OCI-LY7 (cell line): ENCODE measurements at regions not wholly inside any gene's neighbourhood (a gene's known extent, or its start where the extent isn't known, plus 50 kb on each side); places are given as distances from the start of the nearest gene placed in this dataset.

Experiments
- BruUV-seq: library from RNA; stranded (reverse); fragments of 400-500 nt; replicated peaks from 2 replicates; lab custom pipeline; 2021; lab: Mats Ljungman, UMichigan
- CTCF ChIA-PET: fragments of 300-600 bp; sonication (Branson Sonifier 250); formaldehyde crosslinking; loops from one replicate; lab custom pipeline; 2022; ENCODE audit warnings: antibody characterized with exemption; ENCODE audit not compliant: unreplicated experiment; lab: Charles Lee
- POLR2A ChIA-PET: fragments of 300-600 bp; sonication (Branson Sonifier 250); formaldehyde crosslinking; loops from one replicate; lab custom pipeline; 2022; ENCODE audit warnings: antibody characterized with exemption; lab: Charles Lee
- DNase-seq: peaks from one replicate; pipeline ENCODE4 v3.0.0-alpha.2; 2015; ENCODE audit warnings: low spot score
- H2AFZ ChIP-seq: fragments of 200-600 bp; sonication (generic), shearing (Covaris generic); 2 replicates; pipeline ENCODE4 v1.6.1; 2014; ENCODE audit warnings: mild to moderate bottlenecking, antibody characterized with exemption, low read length, moderate library complexity
- H3K27ac ChIP-seq: fragments of 200-600 bp; sonication (generic); 2 replicates; pipeline ENCODE4 v1.5.1; 2014; ENCODE audit warnings: mixed run types, low read depth, mild to moderate bottlenecking, moderate library complexity, low read length, inconsistent platforms; ENCODE audit not compliant: poor library complexity, severe bottlenecking
- H3K36me3 ChIP-seq: fragments of 200-600 bp; sonication (generic); 2 replicates; pipeline ENCODE4 v1.6.1; 2014; ENCODE audit warnings: mild to moderate bottlenecking, antibody characterized with exemption, low read length, moderate library complexity, mixed read lengths; ENCODE audit not compliant: insufficient read depth
- H3K4me1 ChIP-seq: fragments of 200-600 bp; sonication (generic); 2 replicates; pipeline ENCODE4 v1.5.1; 2014; ENCODE audit warnings: mild to moderate bottlenecking, low read length; ENCODE audit not compliant: insufficient read depth, poor library complexity, severe bottlenecking
- H3K4me2 ChIP-seq: fragments of 200-600 bp; sonication (generic); 2 replicates; pipeline ENCODE4 v1.6.1; 2014; ENCODE audit warnings: mild to moderate bottlenecking, low read length
- H3K4me3 ChIP-seq: fragments of 200-600 bp; sonication (generic); 2 replicates; pipeline ENCODE4 v1.5.1; 2014; ENCODE audit warnings: mild to moderate bottlenecking, low read depth, low read length; ENCODE audit not compliant: poor library complexity, severe bottlenecking
- H3K79me2 ChIP-seq: fragments of 200-600 bp; sonication (generic); 2 replicates; pipeline ENCODE4 v1.6.1; 2016; ENCODE audit warnings: low read depth, mild to moderate bottlenecking, low read length, moderate library complexity, mixed read lengths; ENCODE audit not compliant: insufficient read depth
- H3K9me2 ChIP-seq: fragments of 200-600 bp; sonication (generic); 2 replicates; pipeline ENCODE4 v1.6.1; 2016; ENCODE audit warnings: mild to moderate bottlenecking, low read length, mixed read lengths; ENCODE audit not compliant: insufficient read depth
- H3K9me3 ChIP-seq: fragments of 200-600 bp; sonication (generic); 2 replicates; pipeline ENCODE4 v1.6.1; 2014; ENCODE audit warnings: mild to moderate bottlenecking, mixed run types, low read length, mixed read lengths
- H4K20me1 ChIP-seq: fragments of 200-600 bp; sonication (generic); 2 replicates; pipeline ENCODE4 v1.6.1; 2014; ENCODE audit warnings: mild to moderate bottlenecking, antibody characterized with exemption, low read length, moderate library complexity, mixed read lengths; ENCODE audit not compliant: insufficient read depth
- EZH2phosphoT487 ChIP-seq: fragments of 200-600 bp; sonication (generic); IDR thresholded peaks from 2 replicates; pipeline ENCODE4 v1.6.1; 2018; ENCODE audit warnings: low read depth, borderline replicate concordance, mild to moderate bottlenecking, mixed run types, antibody characterized with exemption, low read length, moderate library complexity, mixed read lengths
- intact Hi-C: fragments of 100-400 bp; cut with micrococcal nuclease; formaldehyde crosslinking; loops from one replicate; pipeline ENCODE4 v1.10.0; 2022; ENCODE audit not compliant: unreplicated experiment
- TF ChIP-seq, protein P1 (sequence below): fragments of 200-600 bp; sonication (generic); conservative IDR thresholded peaks from 2 replicates; pipeline ENCODE4 v1.5.1; 2014; ENCODE audit warnings: mild to moderate bottlenecking, antibody characterized with exemption, low read length, moderate library complexity, mixed read lengths

DNA sequence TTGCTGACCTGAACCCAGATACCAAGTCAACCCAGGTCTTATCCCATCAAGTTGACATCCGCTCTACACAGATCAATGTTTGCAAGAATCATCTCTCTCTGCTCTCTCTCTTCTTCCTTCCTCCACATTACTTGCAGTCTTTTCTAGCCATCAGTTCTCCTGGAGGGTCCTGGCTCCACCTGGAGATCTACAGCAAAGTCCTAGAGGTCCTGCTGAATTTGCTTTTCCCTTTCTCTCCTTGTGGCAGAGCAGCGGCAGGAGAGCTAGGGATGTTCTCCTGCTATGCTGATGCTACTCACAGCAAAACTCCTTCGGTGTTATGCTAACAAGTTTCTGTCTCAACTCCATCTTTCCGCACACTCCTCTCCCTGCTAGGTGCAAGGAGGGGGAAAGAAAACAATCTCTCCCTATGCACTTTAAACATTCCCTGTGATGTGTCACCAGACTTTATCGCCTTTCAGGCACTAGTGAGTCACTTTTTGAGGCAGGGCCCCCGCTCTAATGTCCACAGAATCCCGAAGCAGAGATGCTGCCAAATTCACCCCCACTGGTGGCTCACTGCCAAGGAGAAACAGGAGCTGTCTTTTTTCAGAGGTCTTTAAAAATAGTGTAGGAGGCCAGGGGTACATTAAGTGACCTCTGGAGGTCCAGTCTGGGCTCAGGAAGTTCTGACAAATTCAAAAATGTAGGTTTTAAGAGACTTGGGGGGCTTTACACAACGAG lies 62.6 kb downstream of the FAM50B start:
- no peak for DNase-seq
- Histone ChIP-seq H3K4me2 (no peak overlapping the region), H3K36me3 (no peaks in the 10 kb centered on the region), H2AFZ (no peak overlapping the region), H4K20me1 (no peaks in the 10 kb centered on the region), H3K9me2 (no peaks in the 10 kb centered on the region), H3K9me3 (no peaks in the 10 kb centered on the region), H3K79me2 (no peaks in the 10 kb centered on the region), H3K27ac (no peak overlapping the region), H3K4me3 (no peak overlapping the region), H3K4me1 (no peaks in the 10 kb centered on the region)
- ChIA-PET POLR2A (no interaction called here), CTCF (no interaction called here)
- no peak for TF ChIP-seq EZH2phosphoT487
- TF ChIP-seq, protein P1, sequence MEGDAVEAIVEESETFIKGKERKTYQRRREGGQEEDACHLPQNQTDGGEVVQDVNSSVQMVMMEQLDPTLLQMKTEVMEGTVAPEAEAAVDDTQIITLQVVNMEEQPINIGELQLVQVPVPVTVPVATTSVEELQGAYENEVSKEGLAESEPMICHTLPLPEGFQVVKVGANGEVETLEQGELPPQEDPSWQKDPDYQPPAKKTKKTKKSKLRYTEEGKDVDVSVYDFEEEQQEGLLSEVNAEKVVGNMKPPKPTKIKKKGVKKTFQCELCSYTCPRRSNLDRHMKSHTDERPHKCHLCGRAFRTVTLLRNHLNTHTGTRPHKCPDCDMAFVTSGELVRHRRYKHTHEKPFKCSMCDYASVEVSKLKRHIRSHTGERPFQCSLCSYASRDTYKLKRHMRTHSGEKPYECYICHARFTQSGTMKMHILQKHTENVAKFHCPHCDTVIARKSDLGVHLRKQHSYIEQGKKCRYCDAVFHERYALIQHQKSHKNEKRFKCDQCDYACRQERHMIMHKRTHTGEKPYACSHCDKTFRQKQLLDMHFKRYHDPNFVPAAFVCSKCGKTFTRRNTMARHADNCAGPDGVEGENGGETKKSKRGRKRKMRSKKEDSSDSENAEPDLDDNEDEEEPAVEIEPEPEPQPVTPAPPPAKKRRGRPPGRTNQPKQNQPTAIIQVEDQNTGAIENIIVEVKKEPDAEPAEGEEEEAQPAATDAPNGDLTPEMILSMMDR, result no peak
- no TSS peak for BruUV-seq
- intact Hi-C loops, result no loop called here

DNA sequence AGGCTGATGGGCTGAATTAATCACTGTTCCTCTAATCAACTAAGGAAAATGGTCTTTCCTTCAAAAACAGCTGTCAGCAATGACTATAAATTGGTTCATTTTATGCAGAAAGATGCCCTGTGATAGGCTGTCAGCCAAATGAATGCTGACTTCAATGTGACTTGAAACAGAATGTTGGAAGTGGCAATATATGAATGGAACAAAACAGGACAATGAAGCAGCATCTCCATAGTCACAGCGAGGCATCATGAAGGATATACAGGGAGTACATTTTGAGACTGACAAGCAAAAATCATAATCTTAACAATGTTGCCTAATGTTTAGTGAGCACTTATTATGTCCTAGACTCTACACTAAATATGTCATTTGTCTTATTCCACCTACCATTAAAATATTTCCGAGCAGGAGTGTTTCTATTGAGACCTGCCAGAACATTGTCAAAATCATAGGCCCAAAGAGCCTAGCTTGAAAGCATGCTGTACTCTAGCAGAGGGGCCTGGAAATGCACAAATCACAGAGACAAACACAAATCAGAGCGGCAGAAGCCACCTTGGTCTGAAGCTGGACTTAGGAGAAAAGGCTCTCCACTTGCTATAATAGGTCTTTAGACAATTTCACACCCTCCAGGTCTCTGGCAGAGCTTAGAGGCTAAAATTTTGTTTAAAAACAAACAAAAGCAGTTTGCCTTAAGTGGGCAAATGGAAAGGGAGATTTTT lies 63.3 kb downstream of the FAM50B start:
- H3K4me3 ChIP-seq, result no peak overlapping the region
- H3K9me3 ChIP-seq, result 0 out of 2 replicates have a peak, but pooled peaks cover 6% of the 10 kb centered on the region
- intact Hi-C loops, result no loop called here
- H3K4me1 ChIP-seq, result no peaks in the 10 kb centered on the region
- H2AFZ ChIP-seq, result no peak overlapping the region
- CTCF ChIA-PET, result no interaction called here
- no peak for DNase-seq
- H3K9me2 ChIP-seq, result no peaks in the 10 kb centered on the region
- no TSS peak for BruUV-seq
- H3K27ac ChIP-seq, result no peak overlapping the region
- H4K20me1 ChIP-seq, result no peaks in the 10 kb centered on the region
- H3K4me2 ChIP-seq, result no peak overlapping the region
- no peak for TF ChIP-seq EZH2phosphoT487
- TF ChIP-seq, protein P1, result no peak
- no peaks in the 10 kb centered on the region for H3K36me3 ChIP-seq
- H3K79me2 ChIP-seq, result no peaks in the 10 kb centered on the region
- POLR2A ChIA-PET, result interaction anchor here (0.6 to 0.7 kb wide), 2 partner anchors 100 to 221 kb away, joined by 3 read pairs; no protein-coding TSS in a partner anchor
